CD4-positive, alpha-beta T cell (primary cell): ENCODE measurements at regions not wholly inside any gene's neighbourhood (a gene's known extent, or its start where the extent isn't known, plus 50 kb on each side); places are given as distances from the start of the nearest gene placed in this dataset.

Experiments used
- ATAC-seq: fragments of 200-7000 bp; cut with Tn5 transposase; one replicate; pipeline ENCODE4 v1.10.0; 2022; ENCODE audit warnings: mild to moderate bottlenecking; ENCODE audit not compliant: poor library complexity
- CTCF ChIA-PET: fragments of 350-600 bp; sonication (Branson Sonifier 250); formaldehyde crosslinking; loops from one replicate; lab custom pipeline; 2021; ENCODE audit warnings: antibody characterized with exemption, inconsistent platforms; lab: Charles Lee
- POLR2A ChIA-PET: fragments of 350-600 bp; sonication (Branson Sonifier 250); formaldehyde crosslinking; loops from one replicate; lab custom pipeline; 2021; ENCODE audit warnings: antibody characterized with exemption, inconsistent platforms; lab: Charles Lee
- DNase-seq, 14 experiments: peaks; one replicate each; pipeline ENCODE4 v3.0.0-alpha.2; 2013 to 2020; ENCODE audit warnings: mixed read lengths in 2 of 14
- H3K27ac ChIP-seq, 2 donors: one replicate each; pipeline versions ENCODE4 v1.5.1 to v1.7.0; 2013; ENCODE audit warnings: low read length in 2 of 2, low read depth in 1 of 2, mild to moderate bottlenecking in 1 of 2
- H3K27me3 ChIP-seq, 2 experiments: 1 replicate in 1 of 2; 2 replicates in 1 of 2; pipeline versions ENCODE4 v1.6.1 to v1.7.0; 2013; ENCODE audit warnings: low read length in 2 of 2, control low read depth in 1 of 2, mild to moderate bottlenecking in 1 of 2, moderate library complexity in 1 of 2; ENCODE audit not compliant: insufficient read depth in 2 of 2, control insufficient read depth in 1 of 2
- H3K36me3 ChIP-seq: one replicate; pipeline ENCODE4 v1.6.1; 2013; ENCODE audit warnings: low read length, control low read depth; ENCODE audit not compliant: insufficient read depth
- H3K4me1 ChIP-seq: one replicate; pipeline ENCODE4 v1.6.1; 2013; ENCODE audit warnings: low read length, control low read depth; ENCODE audit not compliant: insufficient read depth
- H3K4me3 ChIP-seq: one replicate; pipeline ENCODE4 v1.5.1; 2013; ENCODE audit warnings: mild to moderate bottlenecking, low read length, moderate library complexity
- H3K9me3 ChIP-seq, 2 experiments: 1 replicate in 1 of 2; 2 replicates in 1 of 2; pipeline versions ENCODE4 v1.6.1 to v1.7.0; 2013; ENCODE audit warnings: low read length in 2 of 2, mild to moderate bottlenecking in 2 of 2, control low read depth in 1 of 2, moderate library complexity in 1 of 2; ENCODE audit not compliant: control insufficient read depth in 1 of 2, insufficient read depth in 1 of 2
- H3K27ac Mint-ChIP-seq: one replicate; pipeline ENCODE4 v1.8.0; 2020; ENCODE audit warnings: mixed read lengths
- H3K27me3 Mint-ChIP-seq: one replicate; pipeline ENCODE4 v1.8.0; 2021; ENCODE audit warnings: mixed read lengths
- H3K36me3 Mint-ChIP-seq: one replicate; pipeline ENCODE4 v1.8.0; 2021; ENCODE audit warnings: low read depth, mixed read lengths
- H3K4me1 Mint-ChIP-seq: one replicate; pipeline ENCODE4 v1.8.0; 2021; ENCODE audit warnings: low read depth, mixed read lengths
- H3K4me3 Mint-ChIP-seq: one replicate; pipeline ENCODE4 v1.8.0; 2020; ENCODE audit warnings: mild to moderate bottlenecking, mixed read lengths
- H3K9me3 Mint-ChIP-seq: one replicate; pipeline ENCODE4 v1.8.0; 2020; ENCODE audit warnings: mixed read lengths
- intact Hi-C, 2 experiments: fragments of 100-400 bp; cut with DNase I in 1 of 2; cut with micrococcal nuclease in 1 of 2; formaldehyde crosslinking; loops; one replicate each; pipeline versions ENCODE4 v1.15.1 to v1.9.0; 2023 to 2025; cut with DNase I, micrococcal nuclease
- TF ChIP-seq, protein P1 (sequence below): fragments of 200-600 bp; IDR thresholded peaks from one replicate; pipeline ENCODE4 v1.8.0; 2022; ENCODE audit warnings: antibody characterized with exemption, mild to moderate bottlenecking

DNA sequence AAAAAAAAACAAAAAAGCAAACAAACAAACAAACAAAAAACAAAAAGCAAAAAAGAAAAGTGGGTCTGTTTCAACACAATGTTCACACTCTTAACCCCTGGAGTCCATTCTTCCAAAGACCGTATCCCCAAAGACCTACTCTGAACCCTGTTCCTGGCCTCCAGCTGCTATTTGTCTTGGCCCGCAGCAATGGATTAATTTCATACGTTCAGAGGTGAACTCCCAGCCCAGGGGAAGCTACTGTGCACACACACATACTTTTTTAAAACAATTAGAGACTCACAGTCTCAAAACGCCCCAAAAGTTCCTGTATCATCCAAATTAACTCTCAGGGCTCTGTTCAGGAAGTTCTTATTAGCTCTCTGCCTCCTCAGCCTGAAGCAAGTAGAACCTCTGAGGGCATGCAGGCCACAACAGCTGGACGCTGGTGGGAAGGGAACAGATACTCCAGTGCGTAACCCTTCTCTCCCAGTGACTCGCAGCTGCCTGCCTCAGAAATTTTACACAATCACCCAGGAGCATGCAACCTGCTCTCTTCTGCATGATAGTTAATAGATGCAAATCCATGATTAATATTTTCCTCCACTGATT is 395.4 kb downstream of the RRAGC start:
- CTCF ChIA-PET: no interaction called here
- H3K4me3 Mint-ChIP-seq: no peak overlapping the region

DNA sequence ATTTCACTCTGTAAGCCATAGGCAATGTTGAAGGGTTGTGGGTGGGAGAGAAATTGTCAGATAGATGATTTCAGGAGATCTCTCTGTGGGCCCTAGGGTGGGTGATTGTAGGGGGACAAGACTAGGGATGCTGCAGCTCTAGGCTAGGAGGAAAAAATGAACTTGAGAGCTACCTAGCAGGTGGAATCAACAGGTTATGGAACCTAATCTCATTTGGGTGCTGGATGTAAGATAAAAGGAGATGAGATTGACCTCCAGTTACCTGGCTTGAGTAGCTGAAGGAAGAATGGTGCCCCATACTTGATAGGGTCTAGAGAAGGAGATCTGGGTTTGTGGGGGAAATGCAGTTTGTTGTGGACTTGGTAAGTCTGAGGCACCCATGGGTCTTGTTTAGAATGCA is 396.5 kb downstream of the RRAGC start:
- intact Hi-C loops: no loop called here
- H3K4me1 Mint-ChIP-seq: no peaks in the 10 kb centered on the region
- H3K36me3 Mint-ChIP-seq: no peaks in the 10 kb centered on the region
- H3K27me3 Mint-ChIP-seq: peaks cover 23% of the 10 kb centered on the region
- no peak overlapping the region for H3K27ac ChIP-seq
- DNase-seq: no peak
- H3K9me3 Mint-ChIP-seq: peaks cover 2% of the 10 kb centered on the region
- CTCF ChIA-PET: no interaction called here
- H3K9me3 ChIP-seq: no peaks in the 10 kb centered on the region
- H3K4me3 ChIP-seq: no peak overlapping the region
- ATAC-seq: no peak
- POLR2A ChIA-PET: interaction anchor here (0.7 kb wide), 1 partner anchor 9 kb away, joined by 3 read pairs; no protein-coding TSS in a partner anchor
- H3K27me3 ChIP-seq: peaks cover 0 to 2% of the 10 kb centered on the region in 2 experiments
- H3K36me3 ChIP-seq: no peaks in the 10 kb centered on the region
- H3K4me1 ChIP-seq: no peaks in the 10 kb centered on the region
- H3K27ac Mint-ChIP-seq: no peak overlapping the region
- TF ChIP-seq, protein P1, sequence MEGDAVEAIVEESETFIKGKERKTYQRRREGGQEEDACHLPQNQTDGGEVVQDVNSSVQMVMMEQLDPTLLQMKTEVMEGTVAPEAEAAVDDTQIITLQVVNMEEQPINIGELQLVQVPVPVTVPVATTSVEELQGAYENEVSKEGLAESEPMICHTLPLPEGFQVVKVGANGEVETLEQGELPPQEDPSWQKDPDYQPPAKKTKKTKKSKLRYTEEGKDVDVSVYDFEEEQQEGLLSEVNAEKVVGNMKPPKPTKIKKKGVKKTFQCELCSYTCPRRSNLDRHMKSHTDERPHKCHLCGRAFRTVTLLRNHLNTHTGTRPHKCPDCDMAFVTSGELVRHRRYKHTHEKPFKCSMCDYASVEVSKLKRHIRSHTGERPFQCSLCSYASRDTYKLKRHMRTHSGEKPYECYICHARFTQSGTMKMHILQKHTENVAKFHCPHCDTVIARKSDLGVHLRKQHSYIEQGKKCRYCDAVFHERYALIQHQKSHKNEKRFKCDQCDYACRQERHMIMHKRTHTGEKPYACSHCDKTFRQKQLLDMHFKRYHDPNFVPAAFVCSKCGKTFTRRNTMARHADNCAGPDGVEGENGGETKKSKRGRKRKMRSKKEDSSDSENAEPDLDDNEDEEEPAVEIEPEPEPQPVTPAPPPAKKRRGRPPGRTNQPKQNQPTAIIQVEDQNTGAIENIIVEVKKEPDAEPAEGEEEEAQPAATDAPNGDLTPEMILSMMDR: no peak
- no peak overlapping the region for H3K4me3 Mint-ChIP-seq

More for the DNA sequence above, 395.4 kb downstream of the RRAGC start:
- peaks cover 2% of the 10 kb centered on the region for H3K9me3 Mint-ChIP-seq
- DNase-seq (no peak), ATAC-seq (no peak)
- no peak overlapping the region for H3K27ac ChIP-seq
- no peaks in the 10 kb centered on the region for H3K4me1 Mint-ChIP-seq
- no peaks in the 10 kb centered on the region for H3K36me3 ChIP-seq
- intact Hi-C loops: no loop called here
- no peak overlapping the region for H3K27ac Mint-ChIP-seq
- H3K36me3 Mint-ChIP-seq: no peaks in the 10 kb centered on the region
- no peaks in the 10 kb centered on the region for H3K9me3 ChIP-seq
- POLR2A ChIA-PET: no interaction called here
- peaks cover 0 to 5% of the 10 kb centered on the region in 2 experiments for H3K27me3 ChIP-seq
- H3K27me3 Mint-ChIP-seq: peaks cover 31% of the 10 kb centered on the region
- TF ChIP-seq, protein P1: no peak
- no peak overlapping the region for H3K4me3 ChIP-seq
- H3K4me1 ChIP-seq: no peaks in the 10 kb centered on the region

DNA sequence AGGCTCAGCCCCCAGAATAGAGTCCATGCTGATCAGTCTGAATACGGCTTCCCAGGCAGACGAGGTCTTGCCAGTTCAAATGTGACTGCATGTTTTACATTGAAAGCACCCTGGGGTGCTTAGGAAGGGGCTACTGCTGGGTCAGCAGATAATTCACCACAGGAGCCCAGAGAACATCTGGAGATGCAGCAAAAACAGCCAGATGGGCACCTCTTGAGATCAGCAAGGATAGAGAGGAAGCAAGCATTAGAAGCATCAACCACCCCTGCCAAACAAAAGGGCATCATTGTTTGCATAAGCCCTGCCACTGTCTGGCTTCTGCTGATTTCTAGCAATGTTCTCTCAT is 403.1 kb downstream of the RRAGC start:
- no peak overlapping the region for H3K27ac Mint-ChIP-seq
- H3K9me3 Mint-ChIP-seq: no peaks in the 10 kb centered on the region
- H3K4me1 Mint-ChIP-seq: no peaks in the 10 kb centered on the region
- Histone ChIP-seq H3K27me3 (peaks cover 0 to 2% of the 10 kb centered on the region in 2 experiments), H3K4me3 (no peak overlapping the region), H3K36me3 (no peaks in the 10 kb centered on the region), H3K4me1 (no peaks in the 10 kb centered on the region), H3K27ac (no peak overlapping the region), H3K9me3 (no peaks in the 10 kb centered on the region)
- no peak for ATAC-seq
- no peak overlapping the region for H3K4me3 Mint-ChIP-seq
- TF ChIP-seq, protein P1: no peak
- no peak for DNase-seq
- ChIA-PET POLR2A (no interaction called here), CTCF (no interaction called here)
- no peaks in the 10 kb centered on the region for H3K36me3 Mint-ChIP-seq
- peaks cover 8% of the 10 kb centered on the region for H3K27me3 Mint-ChIP-seq
- intact Hi-C loops: no loop called here
